RPMI8226 (cell line): ENCODE measurements at regions not wholly inside any gene's neighbourhood (a gene's known extent, or its start where the extent isn't known, plus 50 kb on each side); places are given as distances from the start of the nearest gene placed in this dataset.

Experiments
- DNase-seq: peaks from one replicate; pipeline ENCODE4 v3.0.0-alpha.2; 2015

GRCh38 chr20:40809361-40809760 is 120.3 kb upstream of the MAFB start:
- no peak for DNase-seq

- no peak for DNase-seq
Observed at GRCh38 chr20:40810332-40811000, 121.4 kb upstream of the MAFB start.

- DNase-seq = no peak
Observed at GRCh38 chr20:40811004-40811403, 122.0 kb upstream of the MAFB start.

GRCh38 chr20:40811660-40812414 is 122.8 kb upstream of the MAFB start:
- DNase-seq = no peak

GRCh38 chr20:40812415-40812925 is 123.4 kb upstream of the MAFB start:
- no peak for DNase-seq

- no peak for DNase-seq
Observed at GRCh38 chr20:40813029-40813431, 124.0 kb upstream of the MAFB start.

GRCh38 chr20:40813708-40814630 is 124.9 kb upstream of the MAFB start:
- DNase-seq = no peak

GRCh38 chr20:40814631-40814960 is 125.6 kb upstream of the MAFB start:
- DNase-seq = no peak

- DNase-seq = no peak
Observed at GRCh38 chr20:40815156-40816038, 126.4 kb upstream of the MAFB start.

- no peak for DNase-seq
Observed at GRCh38 chr20:40816039-40816352, 127.0 kb upstream of the MAFB start.

GRCh38 chr20:40821429-40821828 is 132.4 kb upstream of the MAFB start:
- DNase-seq = no peak

GRCh38 chr20:40826699-40827098 is 137.7 kb upstream of the MAFB start:
- no peak for DNase-seq

- DNase-seq = no peak
Observed at GRCh38 chr20:40835321-40835720, 146.3 kb upstream of the MAFB start.

GRCh38 chr20:40838509-40838908 is 149.5 kb upstream of the MAFB start:
- DNase-seq = no peak

- no peak for DNase-seq
Observed at GRCh38 chr20:40843251-40843650, 154.2 kb upstream of the MAFB start.

- no peak for DNase-seq
Observed at GRCh38 chr20:40844332-40844731, 155.3 kb upstream of the MAFB start.

GRCh38 chr20:40848096-40848495 is 159.1 kb upstream of the MAFB start:
- DNase-seq = no peak

- no peak for DNase-seq
Observed at GRCh38 chr20:40848526-40848925, 159.5 kb upstream of the MAFB start.

GRCh38 chr20:40849456-40849855 is 160.4 kb upstream of the MAFB start:
- no peak for DNase-seq

- DNase-seq = no peak
Observed at GRCh38 chr20:40851051-40851450, 162.0 kb upstream of the MAFB start.

- no peak for DNase-seq
Observed at GRCh38 chr20:40855269-40855668, 166.2 kb upstream of the MAFB start.

GRCh38 chr20:40856653-40857052 is 167.6 kb upstream of the MAFB start:
- DNase-seq = no peak

GRCh38 chr20:40860487-40860902 is 168.1 kb upstream of the TOP1 start:
- DNase-seq = no peak
